ENCODE measurements at regions not wholly inside any gene's neighbourhood (a gene's known extent, or its start where the extent isn't known, plus 50 kb on each side); places are given as distances from the start of the nearest gene placed in this dataset.
"Not testable (repeated sequence)": the region's sequence is repeated elsewhere in the genome, so short reads cannot be mapped to it uniquely, and the experiment has no call there.

GRCh38 chr14:86911486-86911885 is 1081.5 kb downstream of the GALC start:
- no peak for DNase-seq (ENCODE audit: low spot score in 2 of 2)
- Histone ChIP-seq H3K4me3 (no peak overlapping the region), H3K27ac (no peak overlapping the region), H3K27me3 (no peaks in the 10 kb centered on the region), H3K9me3 (no peaks in the 10 kb centered on the region), H3K4me1 (no peaks in the 10 kb centered on the region), H3K36me3 (no peaks in the 10 kb centered on the region)
- TF ChIP-seq CTCF (IDR thresholded peaks at IDR 0.05) (no peak), POLR2A (IDR thresholded peaks at IDR 0.05) (no peak), POLR2AphosphoS5 (IDR thresholded peaks at IDR 0.05) (no peak)
- intact Hi-C loops (cut with DNase I; ENCODE audit: low total_unique reads): no loop called here

DNA sequence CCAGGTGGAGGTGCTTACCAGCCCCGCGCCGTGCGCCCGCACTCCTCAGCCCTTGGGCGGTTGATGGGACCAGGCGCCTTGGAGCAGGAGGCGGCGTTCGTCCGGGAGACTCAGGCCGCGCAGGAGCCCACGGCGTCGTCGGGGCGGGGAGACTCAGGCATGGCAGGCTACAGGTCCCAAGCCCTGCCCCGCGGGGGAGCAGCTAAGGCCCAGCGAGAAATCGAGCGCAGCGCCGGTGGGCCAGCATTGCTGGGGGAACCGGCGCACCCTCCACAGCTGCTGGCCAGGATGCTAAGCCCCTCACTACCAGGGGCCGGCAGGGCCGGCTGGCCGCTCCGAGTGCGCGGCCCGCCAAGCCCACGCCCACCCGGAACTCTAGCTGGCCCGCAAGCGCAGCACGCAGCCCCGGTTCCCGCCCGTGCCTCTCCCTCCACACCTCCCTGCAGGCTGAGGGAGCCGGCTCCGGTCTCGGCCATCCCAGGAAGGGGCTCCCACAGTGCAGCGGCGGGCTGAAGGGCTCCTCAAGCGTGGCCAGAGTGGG is 1087.5 kb downstream of the GALC start:
- intact Hi-C loops (cut with DNase I; ENCODE audit: low total_unique reads); H3K4me3 ChIP-seq; H3K36me3 ChIP-seq; H3K4me1 ChIP-seq; H3K27ac ChIP-seq; DNase-seq (ENCODE audit: low spot score in 2 of 2); H3K9me3 ChIP-seq; H3K27me3 ChIP-seq: not testable (repeated sequence)

GRCh38 chr14:86902176-86902950 is 1090.6 kb downstream of the GALC start:
- no peak overlapping the region for H3K27ac ChIP-seq
- peaks cover 0 to 5% of the 10 kb centered on the region in 2 donors for H3K9me3 ChIP-seq
- peaks cover 0 to 5% of the 10 kb centered on the region in 2 donors for H3K27me3 ChIP-seq
- TF ChIP-seq POLR2A (IDR thresholded peaks at IDR 0.05) (no peak), POLR2AphosphoS5 (IDR thresholded peaks at IDR 0.05) (no peak), CTCF (IDR thresholded peaks at IDR 0.05) (no peak)
- no peaks in the 10 kb centered on the region for H3K4me1 ChIP-seq
- intact Hi-C loops (cut with DNase I; ENCODE audit: low total_unique reads): no loop called here
- H3K4me3 ChIP-seq: no peak overlapping the region
- no peaks in the 10 kb centered on the region for H3K36me3 ChIP-seq
- no peak for DNase-seq (ENCODE audit: low spot score in 2 of 2)

DNA sequence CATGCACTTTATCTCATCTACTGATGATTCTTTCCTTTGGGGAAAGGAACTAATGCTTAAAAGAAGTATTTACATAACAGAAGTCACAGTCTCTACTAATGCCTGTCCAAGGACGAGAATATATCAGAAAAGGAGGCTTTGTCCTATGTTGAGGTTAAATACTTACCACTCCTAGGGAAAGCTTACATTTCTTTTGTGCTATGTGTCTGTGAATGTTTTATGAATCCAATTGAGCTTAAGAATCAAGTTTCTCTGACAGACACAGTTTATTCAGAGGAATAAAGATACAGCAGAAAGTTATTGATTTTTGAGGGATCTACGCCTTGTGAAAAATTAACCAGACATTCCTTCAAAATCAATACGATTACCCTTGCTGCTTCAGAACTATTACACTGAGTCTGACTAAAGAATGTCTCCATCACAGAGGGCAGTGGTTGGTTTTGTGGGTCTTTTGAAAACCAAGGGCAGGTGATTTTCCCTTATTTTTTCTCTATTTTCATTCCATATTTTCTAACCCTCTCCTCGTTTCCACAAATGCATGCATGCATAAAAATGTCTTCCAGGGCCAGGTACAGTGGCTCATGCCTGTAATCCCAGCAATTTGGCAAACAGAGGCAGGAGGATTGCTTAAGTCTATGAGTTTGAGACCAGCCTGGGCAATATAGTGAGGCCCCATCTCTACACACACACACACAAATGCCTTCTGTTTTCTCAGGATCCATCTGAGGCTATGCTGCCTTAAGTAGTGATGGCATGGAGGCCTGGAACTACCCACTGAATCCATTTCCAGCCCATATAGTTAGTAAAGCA is 1095.1 kb downstream of the GALC start:
- H3K4me1 ChIP-seq: no peaks in the 10 kb centered on the region
- no peaks in the 10 kb centered on the region for H3K9me3 ChIP-seq
- no peak for DNase-seq (ENCODE audit: low spot score in 2 of 2)
- H3K36me3 ChIP-seq: no peaks in the 10 kb centered on the region
- no peak overlapping the region for H3K4me3 ChIP-seq
- H3K27ac ChIP-seq: no peak overlapping the region
- TF ChIP-seq CTCF (IDR thresholded peaks at IDR 0.05) (no peak), POLR2A (IDR thresholded peaks at IDR 0.05) (no peak), POLR2AphosphoS5 (IDR thresholded peaks at IDR 0.05) (no peak)
- peaks cover 0 to 5% of the 10 kb centered on the region in 2 donors for H3K27me3 ChIP-seq
- intact Hi-C loops (cut with DNase I; ENCODE audit: low total_unique reads): no loop called here

DNA sequence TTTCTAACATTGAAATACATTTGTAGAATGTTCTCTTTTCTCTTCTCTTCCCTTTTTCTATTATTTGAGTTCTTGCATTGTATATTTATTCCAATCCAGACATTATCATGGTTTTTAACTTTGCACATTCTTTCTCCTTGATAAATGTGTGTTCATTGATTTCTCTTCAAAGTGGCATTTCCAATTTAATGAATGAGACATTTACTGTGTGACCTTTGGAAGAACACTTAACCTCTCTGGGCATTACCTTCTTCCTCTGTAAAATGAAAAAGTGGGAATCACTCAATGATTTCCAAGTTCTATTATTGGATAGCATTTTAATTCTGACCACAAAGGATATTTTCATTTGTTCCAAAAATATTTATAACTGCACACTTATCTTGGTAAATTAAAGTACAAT is 1095.8 kb downstream of the GALC start:
- Histone ChIP-seq H3K4me3 (no peak overlapping the region), H3K27ac (no peak overlapping the region), H3K4me1 (no peaks in the 10 kb centered on the region), H3K27me3 (peaks cover 0 to 5% of the 10 kb centered on the region in 2 donors), H3K9me3 (no peaks in the 10 kb centered on the region), H3K36me3 (no peaks in the 10 kb centered on the region)
- intact Hi-C loops (cut with DNase I; ENCODE audit: low total_unique reads): no loop called here
- TF ChIP-seq POLR2AphosphoS5 (IDR thresholded peaks at IDR 0.05) (no peak), CTCF (IDR thresholded peaks at IDR 0.05) (no peak), POLR2A (IDR thresholded peaks at IDR 0.05) (no peak)
- no peak for DNase-seq (ENCODE audit: low spot score in 2 of 2)

Measured in breast epithelium (tissue), 4 donors.